Stimulated activated naive CD8-positive, alpha-beta T cell treated with anti-CD3 and anti-CD28 coated beads, Interleukin-15, amount 100 ng/mL, for 72 hours (primary cell): ENCODE measurements at regions not wholly inside any gene's neighbourhood (a gene's known extent, or its start where the extent isn't known, plus 50 kb on each side); places are given as distances from the start of the nearest gene placed in this dataset.
"Not testable (repeated sequence)": the region's sequence is repeated elsewhere in the genome, so short reads cannot be mapped to it uniquely, and the experiment has no call there.

Source experiments
- ATAC-seq: fragments of 150-1000 bp; cut with Tn5 transposase; 2 replicates; pipeline ENCODE4 v1.10.0; 2021; ENCODE audit warnings: mild to moderate bottlenecking, moderate library complexity
- DNase-seq, 2 donors: peaks; one replicate each; pipeline ENCODE4 v3.0.0; 2021 to 2022
- H3K27ac Mint-ChIP-seq, 2 donors: one replicate each; pipeline ENCODE4 v1.8.0; 2022; ENCODE audit warnings: mild to moderate bottlenecking in 2 of 2, mixed read lengths in 2 of 2, moderate library complexity in 2 of 2
- H3K27me3 Mint-ChIP-seq: one replicate; pipeline ENCODE4 v1.8.0; 2022; ENCODE audit warnings: mixed read lengths
- H3K4me1 Mint-ChIP-seq: one replicate; pipeline ENCODE4 v1.8.0; 2022; ENCODE audit warnings: mild to moderate bottlenecking, mixed read lengths
- H3K4me3 Mint-ChIP-seq, 2 donors: one replicate each; pipeline ENCODE4 v1.8.0; 2022; ENCODE audit warnings: mild to moderate bottlenecking in 2 of 2, mixed read lengths in 2 of 2, moderate library complexity in 1 of 2
- H3K9me3 Mint-ChIP-seq, 2 donors: one replicate each; pipeline ENCODE4 v1.8.0; 2022; ENCODE audit warnings: mixed read lengths in 2 of 2

DNA sequence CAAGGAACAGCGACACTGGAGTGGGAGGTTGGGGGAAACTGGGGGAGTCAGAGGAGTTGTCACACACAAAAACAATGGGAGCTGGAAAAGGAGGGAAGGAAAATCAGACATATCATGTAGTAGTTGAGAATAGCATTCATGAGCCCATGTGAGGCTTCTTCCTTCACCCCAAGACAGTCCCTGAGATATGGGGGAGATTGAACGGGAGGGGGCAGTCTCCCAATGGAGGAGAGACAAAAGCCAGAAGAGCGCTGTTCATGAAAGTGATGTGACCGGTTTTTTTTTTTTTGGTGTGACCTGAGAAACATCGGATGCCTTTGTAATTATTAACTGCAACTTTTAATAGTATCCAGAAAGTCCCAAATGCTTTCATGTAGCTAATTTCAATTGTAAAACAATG, 631.8 kb upstream of the KLF12 start:
- Mint-ChIP-seq H3K27me3 (no peaks in the 10 kb centered on the region), H3K4me1 (no peaks in the 10 kb centered on the region), H3K4me3 (no peak overlapping the region), H3K9me3 (no peaks in the 10 kb centered on the region), H3K27ac (no peak overlapping the region)
- ATAC-seq (no peak), DNase-seq (no peak)

DNA sequence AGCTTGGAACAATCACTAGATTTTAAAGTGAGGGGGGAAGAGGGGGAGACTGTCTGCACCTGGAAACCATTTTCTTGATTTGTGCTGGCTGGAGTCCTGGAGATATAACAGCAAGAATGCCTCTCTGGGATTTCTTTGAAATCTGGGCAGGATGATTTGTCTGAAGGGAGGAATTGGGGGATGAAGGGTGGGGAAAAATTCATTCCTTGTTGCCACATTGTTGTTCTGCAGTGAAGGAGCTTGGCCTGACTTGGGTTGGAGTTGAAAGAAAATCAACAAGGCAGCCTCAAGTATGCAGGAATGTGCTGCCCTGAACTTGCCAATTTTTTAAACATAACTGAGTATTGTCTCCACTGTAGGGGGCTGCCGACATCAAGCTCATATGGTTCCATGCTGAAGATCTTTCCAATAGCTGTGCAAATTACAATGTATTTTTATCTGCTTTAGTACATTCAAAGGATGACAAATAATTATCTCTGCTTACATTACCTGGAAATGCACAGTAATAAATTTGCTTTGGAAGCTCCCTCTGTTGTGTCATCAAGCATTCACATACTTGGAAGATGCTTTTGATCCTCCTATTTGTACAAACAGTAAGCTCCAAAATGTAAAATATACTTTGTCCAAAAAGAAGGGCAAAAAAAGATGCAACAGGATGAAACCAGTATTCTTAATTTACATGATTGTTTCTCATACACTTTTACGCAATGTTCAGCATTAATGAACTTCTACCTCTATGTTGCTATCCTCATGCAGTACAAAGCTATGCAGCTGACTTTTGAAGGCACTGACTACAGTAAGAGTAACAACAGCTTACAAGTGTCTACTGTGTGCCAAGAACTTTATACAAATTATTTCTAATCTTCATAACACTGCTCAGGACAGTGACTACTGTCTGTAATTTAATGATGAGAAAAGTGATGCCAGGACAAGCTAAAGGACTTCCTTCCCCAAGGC, 627.9 kb upstream of the KLF12 start:
- no peaks in the 10 kb centered on the region for H3K9me3 Mint-ChIP-seq
- H3K27me3 Mint-ChIP-seq: no peaks in the 10 kb centered on the region
- H3K4me3 Mint-ChIP-seq: no peak overlapping the region
- no peaks in the 10 kb centered on the region for H3K4me1 Mint-ChIP-seq
- no peak overlapping the region for H3K27ac Mint-ChIP-seq
- no peak for ATAC-seq
- no peak for DNase-seq

DNA sequence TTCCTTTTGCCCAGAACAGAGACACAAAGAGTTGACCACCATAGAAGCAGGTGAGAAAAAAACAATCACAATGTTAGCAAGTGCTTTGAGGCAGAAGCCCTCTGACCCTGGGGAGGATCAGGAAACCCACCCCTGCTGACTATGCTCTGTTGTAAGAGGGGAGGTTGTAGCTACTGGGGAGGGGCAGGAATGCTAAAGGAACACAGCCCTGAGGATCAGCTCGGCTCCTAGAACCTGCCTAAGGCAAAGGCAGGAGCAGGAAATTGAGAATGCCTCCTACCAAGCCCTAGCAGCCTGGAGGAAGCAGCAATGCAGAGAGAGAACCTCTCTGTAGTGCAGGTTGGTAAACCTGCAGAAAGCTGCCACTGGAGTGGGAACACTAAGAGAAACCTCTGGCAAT, 624.0 kb upstream of the KLF12 start:
- no peak for ATAC-seq
- Mint-ChIP-seq H3K9me3 (no peaks in the 10 kb centered on the region), H3K27me3 (no peaks in the 10 kb centered on the region), H3K4me3 (no peak overlapping the region), H3K4me1 (no peaks in the 10 kb centered on the region), H3K27ac (no peak overlapping the region)
- DNase-seq: no peak

DNA sequence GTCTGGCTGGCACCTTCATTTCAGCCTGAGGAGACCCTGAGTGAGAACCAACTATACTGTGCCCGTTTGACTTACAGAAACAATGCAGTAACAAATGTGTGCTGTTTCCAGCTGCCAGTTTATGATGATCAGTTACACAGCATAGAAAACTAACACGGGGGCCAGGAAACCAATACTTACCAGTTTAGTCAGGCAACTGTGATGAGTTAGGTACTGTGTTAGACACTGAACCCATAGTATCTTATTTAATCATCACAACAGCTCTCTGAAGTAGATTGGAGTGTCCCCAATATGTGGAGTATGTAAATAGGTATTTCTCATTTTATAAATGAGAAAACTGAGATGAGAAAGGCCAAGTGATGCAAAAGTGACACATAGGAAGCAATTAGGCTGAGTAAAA, 620.9 kb upstream of the KLF12 start:
- Mint-ChIP-seq H3K4me3 (no peak overlapping the region), H3K27ac (no peak overlapping the region), H3K27me3 (no peaks in the 10 kb centered on the region), H3K4me1 (no peaks in the 10 kb centered on the region), H3K9me3 (no peaks in the 10 kb centered on the region)
- ATAC-seq (no peak), DNase-seq (no peak)

DNA sequence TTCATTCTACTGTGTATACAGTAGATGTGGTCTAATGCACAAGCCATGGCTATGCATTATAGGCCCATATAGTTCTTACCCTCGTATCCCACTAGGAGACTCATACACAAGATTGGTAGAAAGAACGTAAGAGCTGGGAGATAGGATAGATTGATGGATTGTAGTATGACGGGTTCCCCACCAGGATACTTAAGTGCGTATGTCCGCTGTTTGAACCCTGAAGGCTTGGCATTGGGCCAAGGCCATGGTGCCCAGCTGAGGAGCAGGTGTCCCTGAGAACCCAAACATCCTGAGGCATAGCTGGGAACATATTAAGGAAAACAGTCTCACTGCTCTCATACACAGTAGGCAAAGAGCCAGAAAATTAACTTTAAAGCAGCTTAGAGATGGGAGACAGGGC, 617.5 kb upstream of the KLF12 start:
- Mint-ChIP-seq H3K4me1 (no peaks in the 10 kb centered on the region), H3K9me3 (peaks cover 0 to 6% of the 10 kb centered on the region in 2 donors), H3K27ac (no peak overlapping the region), H3K4me3 (no peak overlapping the region), H3K27me3 (no peaks in the 10 kb centered on the region)
- no peak for ATAC-seq
- no peak for DNase-seq

DNA sequence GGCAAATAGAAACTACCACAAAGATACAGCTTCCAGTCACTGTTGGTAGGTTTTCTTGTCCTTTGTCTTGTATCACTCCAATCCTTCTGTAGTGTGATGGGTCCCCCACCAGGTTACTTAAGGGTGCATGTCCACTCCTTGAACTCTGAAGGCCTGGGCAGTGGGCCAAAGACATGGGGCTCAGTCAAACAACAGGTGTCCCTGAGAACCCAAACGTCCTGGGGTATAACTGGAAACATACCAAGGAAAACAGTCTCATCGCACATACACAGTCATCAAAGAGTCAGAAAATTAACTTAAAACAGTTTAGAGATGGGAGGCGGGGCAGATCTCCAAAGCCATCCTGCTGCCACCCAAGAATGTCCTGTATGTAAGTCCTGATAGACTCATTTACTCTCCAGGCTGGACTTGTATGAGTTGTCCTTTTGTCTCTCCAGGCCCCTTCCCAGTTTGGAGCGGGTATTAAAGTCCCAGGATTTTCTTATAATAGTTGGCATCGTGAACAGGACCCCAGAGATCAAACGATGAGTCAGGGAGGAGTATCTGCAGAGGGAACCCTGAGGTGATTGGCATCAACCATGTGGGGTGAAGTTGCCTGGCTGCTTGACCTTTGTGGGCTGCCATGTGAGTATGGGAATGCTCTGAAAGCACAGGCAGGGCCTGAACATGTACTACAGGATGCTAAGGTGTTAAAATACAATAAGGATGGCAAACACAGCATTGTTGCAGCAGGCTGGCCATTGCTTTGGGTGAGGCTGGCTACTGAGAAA, 613.2 kb upstream of the KLF12 start:
- Mint-ChIP-seq H3K4me3 (no peak overlapping the region), H3K27me3 (no peaks in the 10 kb centered on the region), H3K27ac (no peak overlapping the region), H3K4me1 (no peaks in the 10 kb centered on the region), H3K9me3 (peaks cover 0 to 6% of the 10 kb centered on the region in 2 donors)
- no peak for ATAC-seq
- DNase-seq: no peak

DNA sequence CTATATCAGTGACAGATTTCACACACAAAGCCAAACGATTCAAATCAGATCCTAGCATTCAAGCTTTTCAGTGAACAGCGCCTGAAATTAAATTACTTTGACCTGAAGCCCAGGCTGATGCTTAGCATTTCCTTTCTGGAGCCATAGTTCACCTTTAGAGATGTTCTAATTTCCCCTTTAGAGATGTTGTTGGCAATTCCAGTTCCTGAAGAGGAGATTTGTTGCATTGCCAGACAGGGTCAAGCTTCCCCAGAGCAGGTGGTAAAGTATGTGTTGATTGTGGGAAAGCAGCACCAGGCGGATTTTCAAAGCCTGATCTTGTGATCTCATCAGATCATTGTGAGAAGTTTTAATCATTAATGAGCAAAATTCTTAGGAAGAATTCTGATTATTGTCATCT, 609.8 kb upstream of the KLF12 start:
- Mint-ChIP-seq H3K9me3 (peaks cover 0 to 6% of the 10 kb centered on the region in 2 donors), H3K27ac (no peak overlapping the region), H3K4me3 (no peak overlapping the region), H3K4me1 (no peaks in the 10 kb centered on the region), H3K27me3 (no peaks in the 10 kb centered on the region)
- DNase-seq (no peak), ATAC-seq (no peak)

DNA sequence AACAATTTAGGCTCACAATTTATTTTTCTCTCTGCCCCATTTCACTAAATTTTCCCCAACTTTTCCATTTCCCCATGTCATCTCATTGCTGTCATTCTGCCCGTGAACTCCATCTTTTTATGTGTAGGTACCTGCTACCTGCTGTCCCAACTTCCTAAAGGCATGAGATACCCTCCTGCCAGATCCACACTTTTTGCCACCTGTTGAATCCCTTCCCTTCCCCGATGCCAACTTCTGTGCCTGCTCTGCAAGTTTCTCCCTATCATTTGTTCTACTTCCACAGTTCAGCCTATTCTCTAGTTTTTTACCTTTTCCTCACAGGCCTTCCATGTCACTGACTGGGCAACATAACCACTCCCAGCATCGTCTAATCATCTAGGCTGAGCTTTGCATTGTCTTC, 607.5 kb upstream of the KLF12 start:
- DNase-seq: no peak
- Mint-ChIP-seq H3K27me3 (no peaks in the 10 kb centered on the region), H3K4me3 (no peak overlapping the region), H3K4me1 (no peaks in the 10 kb centered on the region), H3K27ac (no peak overlapping the region), H3K9me3 (no peaks in the 10 kb centered on the region)
- ATAC-seq: no peak

DNA sequence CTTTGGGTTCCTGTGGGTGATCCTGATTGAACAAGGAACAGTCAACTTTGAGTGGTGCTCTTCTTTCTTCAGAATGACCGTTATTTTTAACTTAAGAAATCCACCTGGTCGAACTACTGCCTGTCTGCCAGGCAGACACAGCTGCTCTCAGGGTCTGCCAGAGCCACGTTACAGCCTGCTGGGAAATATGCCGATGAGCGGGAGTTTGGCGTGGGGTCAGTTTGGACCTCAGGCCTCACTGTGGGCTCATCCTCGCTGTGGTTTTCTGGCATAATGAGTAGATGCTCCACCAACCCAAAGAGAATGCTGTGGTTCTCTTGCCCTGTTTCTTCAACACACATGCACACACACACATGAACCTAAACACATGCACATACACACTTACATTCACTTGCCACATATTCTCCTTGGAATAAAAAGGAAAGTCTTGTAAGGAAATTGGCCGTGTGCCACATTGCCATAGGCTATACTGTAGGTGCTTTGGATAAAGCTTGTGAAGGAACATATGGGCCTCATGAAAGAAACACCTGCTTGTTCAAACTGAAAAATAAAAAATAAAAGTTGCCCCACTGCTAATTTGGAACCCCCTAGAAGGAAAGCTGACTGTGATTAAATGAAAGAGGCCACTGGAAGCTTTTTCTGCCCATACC, 598.7 kb upstream of the KLF12 start:
- Mint-ChIP-seq H3K4me1 (no peaks in the 10 kb centered on the region), H3K4me3 (no peak overlapping the region), H3K27me3 (peaks cover 8% of the 10 kb centered on the region), H3K27ac (peak overlapping the region in 1 of 2 donors; percentile 64), H3K9me3 (peaks cover 0 to 9% of the 10 kb centered on the region in 2 donors)
- no peak for ATAC-seq
- DNase-seq: no peak

DNA sequence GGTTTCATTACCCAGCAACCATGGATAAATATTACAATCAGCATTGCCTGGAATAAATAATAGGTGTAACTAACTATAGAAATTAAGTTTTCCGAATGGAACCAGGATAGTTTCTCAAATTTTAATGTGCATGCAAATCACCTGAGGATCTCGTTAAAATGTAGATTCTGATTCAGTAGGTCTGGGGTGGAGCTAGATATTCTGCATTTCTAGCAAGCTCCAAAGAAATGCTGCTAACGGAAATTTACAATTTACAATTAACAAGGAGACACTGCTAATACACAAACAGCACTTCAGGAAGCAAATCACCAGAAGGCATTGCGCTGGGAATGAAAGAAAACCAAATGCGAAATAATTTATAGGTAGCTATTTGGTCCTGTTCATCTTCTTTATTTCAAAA, 597.5 kb upstream of the KLF12 start:
- no peak for DNase-seq
- Mint-ChIP-seq H3K9me3 (peaks cover 0 to 9% of the 10 kb centered on the region in 2 donors), H3K27ac (no peak overlapping the region), H3K27me3 (peaks cover 8% of the 10 kb centered on the region), H3K4me3 (no peak overlapping the region), H3K4me1 (no peaks in the 10 kb centered on the region)
- no peak for ATAC-seq

DNA sequence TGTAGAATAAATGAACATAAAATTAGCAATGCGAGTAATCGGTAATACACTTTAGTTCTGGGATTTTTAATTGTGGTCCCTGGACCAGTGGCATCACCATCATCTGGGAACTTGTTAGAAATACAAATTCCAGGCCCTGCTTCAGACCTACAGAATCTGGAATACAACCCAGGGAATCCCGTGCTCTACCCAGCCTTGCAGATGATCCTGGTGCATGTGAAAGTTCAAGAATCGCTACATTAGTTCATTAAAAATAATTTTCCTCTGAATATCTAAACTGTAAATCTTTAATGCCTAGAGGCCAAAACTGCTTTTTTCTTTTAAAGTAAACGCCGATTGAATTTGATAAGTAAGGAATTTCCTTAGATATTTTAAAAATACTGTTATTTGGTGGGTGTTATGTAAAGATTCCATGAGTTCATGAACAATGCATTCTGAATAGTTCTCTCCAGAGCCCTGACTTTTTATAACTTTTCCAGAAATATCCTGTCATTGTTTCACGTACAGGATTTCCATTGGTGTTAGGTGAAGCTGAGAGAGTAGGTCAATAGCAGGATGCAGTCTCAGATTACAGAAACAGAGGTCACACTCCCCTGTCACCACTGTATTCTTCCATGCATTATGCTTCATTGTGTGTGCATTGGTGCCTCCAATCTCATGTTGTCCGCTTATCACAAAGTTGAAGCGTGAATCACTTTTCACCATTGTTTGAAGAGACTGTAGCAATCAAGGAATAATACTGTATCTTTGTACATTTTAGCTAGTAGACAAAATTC, 596.5 kb upstream of the KLF12 start:
- DNase-seq: no peak
- ATAC-seq: no peak
- Mint-ChIP-seq H3K9me3 (peaks cover 0 to 9% of the 10 kb centered on the region in 2 donors), H3K27me3 (peaks cover 8% of the 10 kb centered on the region), H3K4me1 (no peaks in the 10 kb centered on the region), H3K27ac (no peak overlapping the region), H3K4me3 (no peak overlapping the region)

DNA sequence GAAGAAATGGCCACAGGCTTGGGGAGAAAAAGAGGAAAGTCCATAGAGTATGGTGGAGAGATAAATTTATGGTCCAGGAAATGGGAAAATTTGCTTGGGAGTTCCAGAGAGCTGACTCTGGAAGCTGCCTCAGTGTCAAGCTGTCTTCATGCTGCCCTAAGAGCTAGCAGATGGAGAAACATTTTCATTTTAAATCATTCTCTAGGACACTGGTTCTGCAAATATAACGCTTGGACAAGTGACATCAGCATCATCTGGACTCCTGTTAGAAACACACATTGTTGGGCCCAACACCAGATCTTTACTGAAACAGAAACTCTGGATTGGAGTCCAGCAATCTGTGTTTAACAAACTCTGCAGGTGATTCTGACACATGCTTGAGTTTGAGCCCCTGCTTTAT, 592.0 kb upstream of the KLF12 start:
- Mint-ChIP-seq H3K27me3 (no peaks in the 10 kb centered on the region), H3K27ac (no peak overlapping the region), H3K4me1 (no peaks in the 10 kb centered on the region), H3K9me3 (peaks cover 0 to 9% of the 10 kb centered on the region in 2 donors), H3K4me3 (no peak overlapping the region)
- ATAC-seq (no peak), DNase-seq (no peak)

DNA sequence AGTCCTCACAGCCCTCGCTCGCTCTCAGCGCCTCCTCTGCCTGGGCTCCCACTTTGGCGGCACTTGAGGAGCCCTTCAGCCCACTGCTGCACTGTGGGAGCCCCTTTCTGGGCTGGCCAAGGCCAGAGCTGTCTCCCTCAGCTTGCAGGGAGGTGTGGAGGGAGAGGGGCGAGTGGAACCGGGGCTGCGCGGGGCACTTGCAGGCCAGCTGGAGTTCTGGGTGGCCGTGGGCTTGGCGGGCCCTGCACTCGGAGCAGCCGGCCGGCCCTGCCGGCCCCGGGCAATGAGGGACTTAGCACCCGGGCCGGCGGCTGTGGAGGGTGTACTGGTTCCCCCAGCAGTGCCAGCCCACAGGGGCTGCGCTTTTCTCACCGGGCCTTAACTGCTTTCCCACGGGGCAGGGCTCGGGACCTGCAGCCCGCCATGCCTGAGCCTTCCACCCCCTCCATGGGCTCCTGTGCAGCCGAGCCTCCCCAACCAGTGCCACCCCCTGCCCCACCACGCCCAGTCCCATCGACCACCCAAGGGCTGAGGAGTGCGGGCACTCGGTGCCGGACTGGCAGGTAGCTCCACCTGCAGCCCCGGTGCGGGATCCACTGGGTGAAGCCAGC, 584.1 kb upstream of the KLF12 start:
- H3K27ac Mint-ChIP-seq, H3K9me3 Mint-ChIP-seq, ATAC-seq, H3K4me3 Mint-ChIP-seq, DNase-seq, H3K27me3 Mint-ChIP-seq, H3K4me1 Mint-ChIP-seq: not testable (repeated sequence)

DNA sequence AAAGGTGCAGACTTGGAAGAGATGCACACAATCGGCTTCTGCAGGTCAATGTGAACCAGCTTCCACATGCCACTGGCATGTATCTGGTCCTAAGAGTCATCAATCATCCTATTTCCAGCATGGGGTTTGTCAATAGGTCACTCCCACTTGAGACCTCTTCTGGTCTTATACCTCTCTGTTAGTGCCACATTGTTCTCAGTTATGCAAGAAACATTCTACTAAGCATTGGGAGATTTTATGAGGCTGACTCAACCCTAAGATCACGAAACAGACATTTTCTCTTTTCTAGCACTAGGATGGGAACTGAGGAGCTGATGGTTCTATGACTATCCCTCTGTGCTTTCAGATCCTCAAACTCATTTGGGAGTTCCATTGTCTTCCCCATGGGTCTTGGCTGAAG, 581.5 kb upstream of the KLF12 start:
- Mint-ChIP-seq H3K4me1 (no peaks in the 10 kb centered on the region), H3K27ac (no peak overlapping the region)
- DNase-seq: no peak

DNA sequence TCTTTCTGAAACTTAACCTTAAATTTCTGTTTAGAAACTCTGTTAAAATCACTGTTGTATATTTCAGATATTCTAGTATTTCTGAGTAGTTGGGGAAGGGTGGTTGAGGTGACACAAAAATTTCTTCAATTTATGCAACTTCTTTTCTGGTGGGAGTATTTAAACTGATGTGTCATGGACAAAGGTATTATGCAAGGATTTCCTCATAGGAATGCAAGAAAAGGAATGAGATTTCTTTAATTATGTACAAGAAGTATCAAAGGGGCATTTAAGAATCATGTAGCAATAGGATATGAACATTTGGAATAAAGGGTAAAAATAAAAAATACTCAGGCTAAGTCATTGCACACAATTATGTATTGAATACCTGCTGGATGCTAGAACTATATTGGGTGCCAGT, 575.8 kb upstream of the KLF12 start:
- DNase-seq (no peak), ATAC-seq (no peak)
- Mint-ChIP-seq H3K4me1 (no peaks in the 10 kb centered on the region), H3K27ac (no peak overlapping the region), H3K4me3 (no peak overlapping the region), H3K9me3 (no peaks in the 10 kb centered on the region), H3K27me3 (no peaks in the 10 kb centered on the region)

More for the DNA sequence above, 581.5 kb upstream of the KLF12 start:
- Mint-ChIP-seq H3K9me3 (no peaks in the 10 kb centered on the region), H3K27me3 (no peaks in the 10 kb centered on the region), H3K4me3 (no peak overlapping the region)
- ATAC-seq: no peak
